Neural progenitor cell (in vitro differentiated cells): ENCODE measurements at regions not wholly inside any gene's neighbourhood (a gene's known extent, or its start where the extent isn't known, plus 50 kb on each side); places are given as distances from the start of the nearest gene placed in this dataset.

ENCODE experiments used
- DNase-seq: peaks from one replicate; pipeline ENCODE4 v3.0.0-alpha.2; 2016; ENCODE audit warnings: low spot score
- H2AFZ ChIP-seq: fragments of 200-600 bp; sonication (generic); replicated peaks from 2 replicates; pipeline ENCODE4 v1.6.1; 2016; ENCODE audit warnings: antibody characterized with exemption
- H3F3A ChIP-seq: fragments of 200-600 bp; sonication (generic); 2 replicates; pipeline ENCODE4 v1.6.1; 2016; ENCODE audit warnings: antibody characterized with exemption, low read depth
- H3K27ac ChIP-seq: fragments of 200-600 bp; sonication (generic); 2 replicates; pipeline ENCODE4 v1.5.1; 2016; ENCODE audit warnings: mild to moderate bottlenecking
- H3K27me3 ChIP-seq: fragments of 200-600 bp; sonication (generic); 2 replicates; pipeline ENCODE4 v1.6.1; 2016; ENCODE audit warnings: mild to moderate bottlenecking, moderate library complexity
- H3K36me3 ChIP-seq: fragments of 200-600 bp; sonication (generic); 2 replicates; pipeline ENCODE4 v1.5.1; 2016
- H3K4me1 ChIP-seq: fragments of 200-600 bp; sonication (generic); 2 replicates; pipeline ENCODE4 v1.6.1; 2016; ENCODE audit warnings: mixed run types
- H3K4me2 ChIP-seq: fragments of 200-600 bp; sonication (generic); 2 replicates; pipeline ENCODE4 v1.6.1; 2016
- H3K4me3 ChIP-seq: fragments of 200-600 bp; sonication (generic); 2 replicates; pipeline ENCODE4 v1.5.1; 2016
- H3K79me2 ChIP-seq: fragments of 200-600 bp; sonication (generic); 2 replicates; pipeline ENCODE4 v1.6.1; 2016; ENCODE audit warnings: low read depth
- H3K9ac ChIP-seq: fragments of 200-600 bp; sonication (generic); 2 replicates; pipeline ENCODE4 v1.6.1; 2016
- H3K9me3 ChIP-seq: fragments of 200-600 bp; sonication (generic); 2 replicates; pipeline ENCODE4 v1.5.1; 2016; ENCODE audit warnings: low read depth
- H4K20me1 ChIP-seq: fragments of 200-600 bp; sonication (generic); 2 replicates; pipeline ENCODE4 v1.6.1; 2016; ENCODE audit warnings: low read depth
- H3K27ac Mint-ChIP-seq: 3 replicates; pipeline ENCODE4 v1.8.0; 2021; ENCODE audit warnings: mixed read lengths
- H3K27me3 Mint-ChIP-seq: 2 replicates; pipeline ENCODE4 v1.8.0; 2022; ENCODE audit warnings: low read depth, mild to moderate bottlenecking, inconsistent platforms, moderate library complexity, mixed read lengths; ENCODE audit not compliant: insufficient read depth
- H3K36me3 Mint-ChIP-seq: 3 replicates; pipeline ENCODE4 v1.8.0; 2021; ENCODE audit warnings: mixed read lengths
- H3K4me1 Mint-ChIP-seq: 3 replicates; pipeline ENCODE4 v1.8.0; 2021; ENCODE audit warnings: mixed read lengths
- H3K4me3 Mint-ChIP-seq: 3 replicates; pipeline ENCODE4 v1.8.0; 2021; ENCODE audit warnings: mild to moderate bottlenecking, moderate library complexity, mixed read lengths
- H3K9me3 Mint-ChIP-seq: 3 replicates; pipeline ENCODE4 v1.8.0; 2020; ENCODE audit warnings: mixed read lengths
- CTCF ChIP-seq: fragments of 200-600 bp; sonication (generic); IDR thresholded peaks from 2 replicates; pipeline ENCODE4 v1.5.1; 2017; ENCODE audit warnings: antibody characterized with exemption, mild to moderate bottlenecking
- EZH2 ChIP-seq: fragments of 200-600 bp; sonication (generic); IDR thresholded peaks from 2 replicates; pipeline ENCODE4 v1.6.1; 2017; ENCODE audit warnings: antibody characterized with exemption, mild to moderate bottlenecking, moderate library complexity
- EZH2phosphoT487 ChIP-seq: fragments of 200-600 bp; sonication (generic); IDR thresholded peaks from 2 replicates; pipeline ENCODE4 v1.6.1; 2017; ENCODE audit warnings: antibody characterized with exemption

GRCh38 chr7:12152196-12152918 is 58.7 kb upstream of the TMEM106B start:
- H3K4me3 Mint-ChIP-seq, result no peak overlapping the region
- no peak overlapping the region for H3K4me3 ChIP-seq
- no peaks in the 10 kb centered on the region for H3K9me3 Mint-ChIP-seq
- no peak overlapping the region for H3K27ac ChIP-seq
- TF ChIP-seq CTCF (no peak), EZH2phosphoT487 (no peak), EZH2 (no peak)
- no peak overlapping the region for H3K27ac Mint-ChIP-seq
- no peaks in the 10 kb centered on the region for H3K36me3 Mint-ChIP-seq
- no peak overlapping the region for H3K9ac ChIP-seq
- no peak for DNase-seq
- no peaks in the 10 kb centered on the region for H4K20me1 ChIP-seq
- no peaks in the 10 kb centered on the region for H3K27me3 Mint-ChIP-seq
- no peaks in the 10 kb centered on the region for H3K9me3 ChIP-seq
- peak overlapping the region; percentile 64 for H2AFZ ChIP-seq
- no peaks in the 10 kb centered on the region for H3K27me3 ChIP-seq
- H3K4me1 Mint-ChIP-seq, result peaks cover 11% of the 10 kb centered on the region
- H3K36me3 ChIP-seq, result no peaks in the 10 kb centered on the region
- H3K4me1 ChIP-seq, result no peaks in the 10 kb centered on the region
- no peaks in the 10 kb centered on the region for H3F3A ChIP-seq
- no peak overlapping the region for H3K4me2 ChIP-seq
- H3K79me2 ChIP-seq, result no peaks in the 10 kb centered on the region

GRCh38 chr7:12154119-12154518 is 57.0 kb upstream of the TMEM106B start:
- Histone ChIP-seq H2AFZ (no peak overlapping the region), H3K4me3 (no peak overlapping the region), H3K9ac (no peak overlapping the region), H3K4me2 (no peak overlapping the region), H4K20me1 (no peaks in the 10 kb centered on the region), H3K9me3 (no peaks in the 10 kb centered on the region), H3K79me2 (no peaks in the 10 kb centered on the region), H3F3A (no peaks in the 10 kb centered on the region), H3K27me3 (no peaks in the 10 kb centered on the region), H3K27ac (no peak overlapping the region), H3K4me1 (no peaks in the 10 kb centered on the region), H3K36me3 (no peaks in the 10 kb centered on the region)
- H3K4me3 Mint-ChIP-seq, result no peak overlapping the region
- H3K36me3 Mint-ChIP-seq, result no peaks in the 10 kb centered on the region
- no peaks in the 10 kb centered on the region for H3K9me3 Mint-ChIP-seq
- DNase-seq, result no peak
- H3K27me3 Mint-ChIP-seq, result no peaks in the 10 kb centered on the region
- TF ChIP-seq EZH2phosphoT487 (no peak), EZH2 (no peak), CTCF (no peak)
- H3K4me1 Mint-ChIP-seq, result peaks cover 2% of the 10 kb centered on the region
- H3K27ac Mint-ChIP-seq, result no peak overlapping the region

- H3K36me3 Mint-ChIP-seq, result no peaks in the 10 kb centered on the region
Observed at GRCh38 chr7:12157517-12157916, 53.6 kb upstream of the TMEM106B start.

More at GRCh38 chr7:12157517-12157916, 53.6 kb upstream of the TMEM106B start:
- Histone ChIP-seq H3K9ac (no peak overlapping the region), H3K9me3 (no peaks in the 10 kb centered on the region), H3K79me2 (no peaks in the 10 kb centered on the region), H2AFZ (no peak overlapping the region), H3K4me1 (no peaks in the 10 kb centered on the region), H3K4me2 (no peak overlapping the region), H3K27me3 (no peaks in the 10 kb centered on the region), H3K4me3 (no peak overlapping the region), H3F3A (no peaks in the 10 kb centered on the region), H3K27ac (no peak overlapping the region), H3K36me3 (no peaks in the 10 kb centered on the region), H4K20me1 (no peaks in the 10 kb centered on the region)
- TF ChIP-seq EZH2, result no peak
- no peak for TF ChIP-seq EZH2phosphoT487
- no peak for TF ChIP-seq CTCF
- Mint-ChIP-seq H3K4me3 (no peak overlapping the region), H3K27ac (no peak overlapping the region), H3K9me3 (no peaks in the 10 kb centered on the region), H3K27me3 (peaks cover 2% of the 10 kb centered on the region), H3K4me1 (peaks cover 2% of the 10 kb centered on the region)
- no peak for DNase-seq
